ENCODE measurements at regions not wholly inside any gene's neighbourhood (a gene's known extent, or its start where the extent isn't known, plus 50 kb on each side); places are given as distances from the start of the nearest gene placed in this dataset.
"Not testable (repeated sequence)": the region's sequence is repeated elsewhere in the genome, so short reads cannot be mapped to it uniquely, and the experiment has no call there.

GRCh38 chr14:106129274-106129673 is 602.9 kb downstream of the TMEM121 start:
- peaks cover 31% of the 10 kb centered on the region for H3K4me1 Mint-ChIP-seq (ENCODE audit: low read depth)
- ATAC-seq (no peak), DNase-seq (peak; percentile 73)
- no peaks in the 10 kb centered on the region for H3K27me3 Mint-ChIP-seq
- H3K9me3 Mint-ChIP-seq = no peaks in the 10 kb centered on the region
- ChIA-PET CTCF (interaction anchor here (0.6 to 1.0 kb wide), 5 partner anchors 9 to 339 kb away, joined by 3 to 6 read pairs (median 3); no protein-coding TSS in a partner anchor), POLR2A (no interaction called here)
- H3K36me3 Mint-ChIP-seq (ENCODE audit: low read depth) = no peaks in the 10 kb centered on the region
- peak; percentile 28 for TF ChIP-seq CTCF (IDR thresholded peaks at IDR 0.05)
- H3K4me3 Mint-ChIP-seq = no peak overlapping the region
- intact Hi-C loops (cut with micrococcal nuclease) = no loop called here
- no peak overlapping the region for H3K27ac Mint-ChIP-seq

DNA sequence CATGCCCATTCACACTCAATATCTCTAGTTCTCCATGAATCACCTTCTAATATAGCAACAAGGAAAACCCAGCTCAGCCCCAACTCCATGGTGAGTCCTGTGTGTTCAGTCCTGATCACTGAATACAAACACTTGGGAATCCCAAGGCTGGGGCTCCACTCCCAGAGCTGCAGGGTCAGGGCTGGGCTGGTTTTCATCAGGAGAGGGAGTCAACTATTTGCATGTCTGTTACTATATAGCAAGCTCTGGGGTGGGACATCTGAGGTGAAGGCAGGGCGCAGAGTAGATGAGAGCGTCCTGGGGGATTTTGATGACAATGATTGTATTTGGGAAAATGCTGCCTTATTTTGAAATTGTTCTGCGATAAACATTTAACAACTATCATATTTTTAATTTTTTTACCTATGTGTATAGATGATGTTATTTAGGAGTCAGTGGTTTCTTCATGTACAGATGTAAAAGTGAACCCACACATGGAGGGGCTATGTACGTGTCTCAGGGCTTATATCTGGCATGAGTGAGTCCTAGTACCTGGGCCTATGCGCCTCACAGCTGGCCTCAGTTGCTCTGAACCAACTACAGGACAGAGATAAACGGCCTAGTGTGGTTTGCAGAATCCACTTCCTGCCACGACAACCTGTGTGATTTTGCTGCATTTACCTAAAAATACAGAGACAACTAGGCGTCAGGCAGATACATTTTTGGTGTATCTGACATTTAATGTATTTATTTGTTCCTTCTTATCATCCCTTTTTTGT is 603.7 kb downstream of the TMEM121 start:
- intact Hi-C loops (cut with micrococcal nuclease); H3K27me3 Mint-ChIP-seq; DNase-seq; POLR2A ChIA-PET; H3K9me3 Mint-ChIP-seq; ATAC-seq; H3K36me3 Mint-ChIP-seq (ENCODE audit: low read depth); H3K4me3 Mint-ChIP-seq; H3K27ac Mint-ChIP-seq: not testable (repeated sequence)
- CTCF ChIA-PET = interaction anchor here (0.6 to 1.0 kb wide), 5 partner anchors 10 to 338 kb away, joined by 3 to 6 read pairs (median 3); no protein-coding TSS in a partner anchor
- peaks cover 35% of the 10 kb centered on the region for H3K4me1 Mint-ChIP-seq (ENCODE audit: low read depth)

DNA sequence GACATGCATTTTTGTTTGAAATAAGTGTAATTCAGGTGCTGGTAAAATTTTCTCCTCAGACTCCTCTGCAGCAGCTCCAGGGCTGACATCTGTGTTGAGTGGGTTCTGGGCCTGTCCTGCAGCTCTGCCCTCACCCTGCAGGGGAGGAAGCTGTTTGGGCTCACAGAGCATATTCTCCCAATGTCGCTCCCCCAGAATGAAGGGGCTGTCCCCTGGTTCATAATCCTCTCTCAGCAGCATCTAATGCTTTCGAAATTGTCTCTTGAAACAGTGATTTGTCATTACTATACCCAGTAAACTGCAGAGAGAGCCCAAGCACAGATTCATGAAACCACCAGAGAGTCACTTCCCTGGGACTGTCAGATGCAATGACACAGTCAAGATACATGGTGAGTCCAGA is 606.7 kb downstream of the TMEM121 start:
- POLR2A ChIA-PET; H3K27me3 Mint-ChIP-seq; intact Hi-C loops (cut with micrococcal nuclease); H3K4me3 Mint-ChIP-seq; H3K36me3 Mint-ChIP-seq (ENCODE audit: low read depth); CTCF ChIA-PET; ATAC-seq; H3K9me3 Mint-ChIP-seq; H3K27ac Mint-ChIP-seq: not testable (repeated sequence)
- H3K4me1 Mint-ChIP-seq (ENCODE audit: low read depth) = peaks cover 34% of the 10 kb centered on the region
- peak; percentile 49 for DNase-seq

GRCh38 chr14:106134886-106135285 is 608.5 kb downstream of the TMEM121 start:
- no peak for TF ChIP-seq CTCF (IDR thresholded peaks at IDR 0.05)
- ChIA-PET CTCF (no interaction called here), POLR2A (no interaction called here)
- Mint-ChIP-seq H3K27ac (no peak overlapping the region), H3K27me3 (no peaks in the 10 kb centered on the region), H3K9me3 (no peaks in the 10 kb centered on the region), H3K4me3 (no peak overlapping the region), H3K36me3 (ENCODE audit: low read depth) (no peaks in the 10 kb centered on the region), H3K4me1 (ENCODE audit: low read depth) (peaks cover 20% of the 10 kb centered on the region)
- ATAC-seq (no peak), DNase-seq (no peak)
- intact Hi-C loops (cut with micrococcal nuclease) = no loop called here

- Mint-ChIP-seq H3K4me1 (ENCODE audit: low read depth) (peaks cover 18% of the 10 kb centered on the region), H3K27ac (no peak overlapping the region), H3K9me3 (no peaks in the 10 kb centered on the region), H3K27me3 (no peaks in the 10 kb centered on the region), H3K36me3 (ENCODE audit: low read depth) (no peaks in the 10 kb centered on the region), H3K4me3 (no peak overlapping the region)
- CTCF ChIA-PET = interaction anchor here (0.9 to 2.3 kb wide), 10 partner anchors 10 to 86 kb away, joined by 3 to 6 read pairs (median 3); no protein-coding TSS in a partner anchor
- intact Hi-C loops (cut with micrococcal nuclease) = no loop called here
- DNase-seq (peak; percentile 66), ATAC-seq (peak; percentile 37)
- POLR2A ChIA-PET = no interaction called here
- TF ChIP-seq CTCF (IDR thresholded peaks at IDR 0.05) = peak; percentile 23
These were observed 615.1 kb downstream of the TMEM121 start for GRCh38 chr14:106141242-106142220.

DNA sequence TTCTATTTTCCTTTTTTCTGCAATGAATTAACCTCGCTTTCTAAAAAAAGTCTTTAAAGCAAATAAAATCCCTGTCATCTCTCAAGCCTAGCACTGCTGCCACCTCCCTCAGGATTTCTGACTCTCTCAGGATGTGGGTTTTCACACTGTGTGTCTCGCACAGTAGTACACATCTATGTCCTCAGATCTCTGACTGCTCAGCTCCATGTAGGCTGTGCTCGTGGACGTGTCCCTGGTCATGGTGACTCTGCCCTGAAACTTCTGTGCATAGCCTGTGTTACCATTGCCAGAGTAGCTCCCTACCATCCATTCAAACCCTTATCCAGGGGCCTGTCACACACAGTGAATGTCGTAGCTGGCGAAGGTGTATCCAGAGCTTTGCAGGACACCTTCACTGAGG is 619.3 kb downstream of the TMEM121 start:
- POLR2A ChIA-PET; CTCF ChIA-PET; H3K36me3 Mint-ChIP-seq (ENCODE audit: low read depth); H3K4me3 Mint-ChIP-seq; H3K27me3 Mint-ChIP-seq; intact Hi-C loops (cut with micrococcal nuclease); ATAC-seq; H3K27ac Mint-ChIP-seq; H3K9me3 Mint-ChIP-seq: not testable (repeated sequence)
- peaks cover 24% of the 10 kb centered on the region for H3K4me1 Mint-ChIP-seq (ENCODE audit: low read depth)
- peak; percentile 16 for DNase-seq
